ENCODE measurements at regions not wholly inside any gene's neighbourhood (a gene's known extent, or its start where the extent isn't known, plus 50 kb on each side); places are given as distances from the start of the nearest gene placed in this dataset.

DNA sequence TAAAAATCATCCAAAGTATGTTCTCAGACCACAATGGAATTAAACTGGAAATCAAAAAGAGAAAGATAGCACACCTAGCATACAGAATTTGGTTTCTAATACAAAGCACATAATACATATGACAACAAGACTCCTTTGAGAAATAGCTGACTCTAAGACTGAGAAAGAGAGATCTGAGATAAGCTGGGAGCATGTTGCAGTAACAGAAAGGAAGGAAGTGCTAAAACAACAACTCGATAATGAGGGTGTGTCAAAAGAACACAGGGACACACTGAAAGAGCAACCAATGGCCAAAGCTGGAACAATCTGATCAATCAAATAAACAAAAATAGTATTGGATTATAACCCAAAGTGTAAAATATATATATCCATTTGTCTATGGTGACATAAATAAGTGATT, 586.6 kb downstream of the C4orf33 start:
- no peaks in the 10 kb centered on the region for H3K4me1 ChIP-seq (ENCODE audit: control insufficient read depth, extremely low read depth, insufficient read depth, low read length)
- dilution Hi-C loops (cut with MboI; ENCODE audit: extremely low pct_ligation_motif_present, low sequenced_read_pairs), result no loop called here
- H3K9me3 ChIP-seq (ENCODE audit: control insufficient read depth, low read depth, low read length), result no peaks in the 10 kb centered on the region
- H3K36me3 ChIP-seq (ENCODE audit: control insufficient read depth in 2 of 2, extremely low read depth in 1 of 2, insufficient read depth in 2 of 2, low read length in 2 of 2), result no peaks in the 10 kb centered on the region
- no peak for TF ChIP-seq EZH2 (IDR thresholded peaks at IDR 0.05; ENCODE audit: low read length)
- TF ChIP-seq, protein P1, sequence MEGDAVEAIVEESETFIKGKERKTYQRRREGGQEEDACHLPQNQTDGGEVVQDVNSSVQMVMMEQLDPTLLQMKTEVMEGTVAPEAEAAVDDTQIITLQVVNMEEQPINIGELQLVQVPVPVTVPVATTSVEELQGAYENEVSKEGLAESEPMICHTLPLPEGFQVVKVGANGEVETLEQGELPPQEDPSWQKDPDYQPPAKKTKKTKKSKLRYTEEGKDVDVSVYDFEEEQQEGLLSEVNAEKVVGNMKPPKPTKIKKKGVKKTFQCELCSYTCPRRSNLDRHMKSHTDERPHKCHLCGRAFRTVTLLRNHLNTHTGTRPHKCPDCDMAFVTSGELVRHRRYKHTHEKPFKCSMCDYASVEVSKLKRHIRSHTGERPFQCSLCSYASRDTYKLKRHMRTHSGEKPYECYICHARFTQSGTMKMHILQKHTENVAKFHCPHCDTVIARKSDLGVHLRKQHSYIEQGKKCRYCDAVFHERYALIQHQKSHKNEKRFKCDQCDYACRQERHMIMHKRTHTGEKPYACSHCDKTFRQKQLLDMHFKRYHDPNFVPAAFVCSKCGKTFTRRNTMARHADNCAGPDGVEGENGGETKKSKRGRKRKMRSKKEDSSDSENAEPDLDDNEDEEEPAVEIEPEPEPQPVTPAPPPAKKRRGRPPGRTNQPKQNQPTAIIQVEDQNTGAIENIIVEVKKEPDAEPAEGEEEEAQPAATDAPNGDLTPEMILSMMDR (optimal IDR thresholded peaks at IDR 0.05 in 1 of 3, IDR thresholded peaks at IDR 0.05 in 1 of 3, conservative IDR thresholded peaks at IDR 0.05 in 1 of 3; ENCODE audit: extremely low read depth in 1 of 3, insufficient read depth in 2 of 3, low read length in 3 of 3), result no peak
- DNase-seq (ENCODE audit: low read depth, low spot score) (no peak), FAIRE-seq (no peak)
- no peak overlapping the region for H3K9ac ChIP-seq (ENCODE audit: control insufficient read depth, extremely low read depth, insufficient read depth, low read length)
- H3K79me2 ChIP-seq (ENCODE audit: control insufficient read depth, insufficient read depth, low read length), result no peaks in the 10 kb centered on the region
- no peak overlapping the region for H2AFZ ChIP-seq (ENCODE audit: control insufficient read depth, low read length)
- H3K27ac ChIP-seq (ENCODE audit: control insufficient read depth, insufficient read depth, low read length), result no peak overlapping the region
- no peak overlapping the region for H3K4me2 ChIP-seq (ENCODE audit: control insufficient read depth, extremely low read depth, insufficient read depth, low read depth, low read length)
- no peak overlapping the region for H3K4me3 ChIP-seq (ENCODE audit: control insufficient read depth in 2 of 3, extremely low read depth in 1 of 3, insufficient read depth in 2 of 3, low read depth in 1 of 3, low read length in 3 of 3)
- no peaks in the 10 kb centered on the region for H3K27me3 ChIP-seq (ENCODE audit: control insufficient read depth, extremely low read depth, insufficient read depth, low read length)
- H4K20me1 ChIP-seq (ENCODE audit: control insufficient read depth, extremely low read depth, insufficient read depth, low read length), result no peaks in the 10 kb centered on the region
- H3K9me1 ChIP-seq (ENCODE audit: control insufficient read depth, extremely low read depth, insufficient read depth, low read length), result no peaks in the 10 kb centered on the region

DNA sequence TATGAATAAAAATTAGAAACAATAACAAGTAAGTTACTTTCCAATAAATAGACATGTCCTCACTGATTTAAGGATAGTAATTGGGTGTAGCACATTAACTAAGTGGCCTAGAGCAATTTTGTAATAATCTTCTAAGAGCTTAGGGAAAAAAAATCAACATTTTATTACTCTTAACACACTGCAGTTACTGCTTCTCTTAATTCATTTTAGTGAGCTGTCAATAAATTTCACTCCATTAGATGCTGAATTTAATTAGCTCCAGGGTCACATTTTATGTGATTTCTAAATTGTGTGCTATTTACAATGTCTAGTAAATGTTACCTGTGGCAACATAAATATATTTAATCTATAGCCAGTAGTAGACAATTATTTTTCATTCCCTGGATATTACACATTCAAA, 612.0 kb downstream of the C4orf33 start:
- H3K27ac ChIP-seq (ENCODE audit: control insufficient read depth, insufficient read depth, low read length), result no peak overlapping the region
- no peak overlapping the region for H3K9ac ChIP-seq (ENCODE audit: control insufficient read depth, extremely low read depth, insufficient read depth, low read length)
- dilution Hi-C loops (cut with MboI; ENCODE audit: extremely low pct_ligation_motif_present, low sequenced_read_pairs), result no loop called here
- no peaks in the 10 kb centered on the region for H3K79me2 ChIP-seq (ENCODE audit: control insufficient read depth, insufficient read depth, low read length)
- no peak for FAIRE-seq
- no peak overlapping the region for H2AFZ ChIP-seq (ENCODE audit: control insufficient read depth, low read length)
- no peaks in the 10 kb centered on the region for H4K20me1 ChIP-seq (ENCODE audit: control insufficient read depth, extremely low read depth, insufficient read depth, low read length)
- H3K36me3 ChIP-seq (ENCODE audit: control insufficient read depth in 2 of 2, extremely low read depth in 1 of 2, insufficient read depth in 2 of 2, low read length in 2 of 2), result no peaks in the 10 kb centered on the region
- no peaks in the 10 kb centered on the region for H3K4me1 ChIP-seq (ENCODE audit: control insufficient read depth, extremely low read depth, insufficient read depth, low read length)
- no peaks in the 10 kb centered on the region for H3K9me1 ChIP-seq (ENCODE audit: control insufficient read depth, extremely low read depth, insufficient read depth, low read length)
- no peak overlapping the region for H3K4me3 ChIP-seq (ENCODE audit: control insufficient read depth in 2 of 3, extremely low read depth in 1 of 3, insufficient read depth in 2 of 3, low read depth in 1 of 3, low read length in 3 of 3)
- DNase-seq (ENCODE audit: low read depth, low spot score), result no peak
- H3K4me2 ChIP-seq (ENCODE audit: control insufficient read depth, extremely low read depth, insufficient read depth, low read depth, low read length), result no peak overlapping the region
- H3K9me3 ChIP-seq (ENCODE audit: control insufficient read depth, low read depth, low read length), result no peaks in the 10 kb centered on the region
- no peak for TF ChIP-seq EZH2 (IDR thresholded peaks at IDR 0.05; ENCODE audit: low read length)
- TF ChIP-seq, protein P1 (optimal IDR thresholded peaks at IDR 0.05 in 1 of 3, IDR thresholded peaks at IDR 0.05 in 1 of 3, conservative IDR thresholded peaks at IDR 0.05 in 1 of 3; ENCODE audit: extremely low read depth in 1 of 3, insufficient read depth in 2 of 3, low read length in 3 of 3), result no peak
- no peaks in the 10 kb centered on the region for H3K27me3 ChIP-seq (ENCODE audit: control insufficient read depth, extremely low read depth, insufficient read depth, low read length)
